ENCODE measurements at regions not wholly inside any gene's neighbourhood (a gene's known extent, or its start where the extent isn't known, plus 50 kb on each side); places are given as distances from the start of the nearest gene placed in this dataset.

DNA sequence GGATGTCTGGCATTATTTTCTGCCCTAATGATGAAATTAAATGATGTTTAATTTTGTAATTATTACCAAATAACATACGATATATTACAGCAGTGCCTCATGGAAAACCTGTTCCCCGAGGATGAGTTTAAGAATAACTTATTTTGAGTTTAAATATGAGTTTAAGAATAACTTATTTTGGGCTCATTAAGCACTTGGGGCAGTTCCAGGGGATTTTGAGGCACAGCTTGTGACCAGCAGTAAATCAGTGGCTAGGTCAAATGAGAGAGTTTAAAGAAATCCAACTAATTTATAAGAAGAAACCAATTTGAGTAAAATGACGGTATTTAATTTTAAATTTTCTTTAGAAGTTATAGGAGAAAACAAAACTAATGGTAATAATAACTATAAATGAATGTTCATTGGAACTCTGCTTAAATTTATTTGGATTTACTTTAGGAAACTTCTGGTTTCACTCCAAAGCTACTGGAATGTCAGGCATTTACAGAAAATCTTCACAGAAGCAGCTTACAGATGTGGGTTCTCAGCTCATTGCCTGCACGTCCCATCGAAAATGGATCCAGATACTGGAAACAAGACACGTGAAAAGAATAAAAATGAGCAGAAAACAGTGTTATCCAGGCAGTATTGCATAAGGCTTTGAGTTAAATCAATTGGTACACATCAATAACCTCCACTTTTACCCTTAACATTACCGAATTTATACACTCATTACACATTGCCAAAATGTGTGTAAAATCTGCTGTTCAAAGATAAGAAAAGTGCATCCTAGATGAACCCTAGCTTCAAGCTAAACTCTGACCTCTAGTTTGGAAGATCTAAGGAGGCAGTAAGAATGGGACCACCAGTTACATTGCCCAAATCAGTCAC lies 784.5 kb upstream of the IGFBP3 start:
- TF ChIP-seq, protein P1, sequence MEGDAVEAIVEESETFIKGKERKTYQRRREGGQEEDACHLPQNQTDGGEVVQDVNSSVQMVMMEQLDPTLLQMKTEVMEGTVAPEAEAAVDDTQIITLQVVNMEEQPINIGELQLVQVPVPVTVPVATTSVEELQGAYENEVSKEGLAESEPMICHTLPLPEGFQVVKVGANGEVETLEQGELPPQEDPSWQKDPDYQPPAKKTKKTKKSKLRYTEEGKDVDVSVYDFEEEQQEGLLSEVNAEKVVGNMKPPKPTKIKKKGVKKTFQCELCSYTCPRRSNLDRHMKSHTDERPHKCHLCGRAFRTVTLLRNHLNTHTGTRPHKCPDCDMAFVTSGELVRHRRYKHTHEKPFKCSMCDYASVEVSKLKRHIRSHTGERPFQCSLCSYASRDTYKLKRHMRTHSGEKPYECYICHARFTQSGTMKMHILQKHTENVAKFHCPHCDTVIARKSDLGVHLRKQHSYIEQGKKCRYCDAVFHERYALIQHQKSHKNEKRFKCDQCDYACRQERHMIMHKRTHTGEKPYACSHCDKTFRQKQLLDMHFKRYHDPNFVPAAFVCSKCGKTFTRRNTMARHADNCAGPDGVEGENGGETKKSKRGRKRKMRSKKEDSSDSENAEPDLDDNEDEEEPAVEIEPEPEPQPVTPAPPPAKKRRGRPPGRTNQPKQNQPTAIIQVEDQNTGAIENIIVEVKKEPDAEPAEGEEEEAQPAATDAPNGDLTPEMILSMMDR (IDR thresholded peaks at IDR 0.05; ENCODE audit: low read depth, low read length, missing control alignments): no peak
- Histone ChIP-seq H3K27ac (no peak overlapping the region), H3K36me3 (replicated peaks) (no peaks in the 10 kb centered on the region), H3K27me3 (replicated peaks) (no peaks in the 10 kb centered on the region), H3K4me3 (ENCODE audit: low read depth, low read length) (no peak overlapping the region)
- no peak for DNase-seq
- in situ Hi-C loops (cut with HindIII; ENCODE audit: low pct_ligation_motif_present, low sequenced_read_pairs): no loop called here

GRCh38 chr7:46696741-46697140 lies 775.7 kb upstream of the IGFBP3 start:
- DNase-seq: no peak
- Histone ChIP-seq H3K27ac (no peak overlapping the region), H3K4me3 (ENCODE audit: low read depth, low read length) (no peak overlapping the region), H3K27me3 (replicated peaks) (no peaks in the 10 kb centered on the region), H3K36me3 (replicated peaks) (no peaks in the 10 kb centered on the region)
- TF ChIP-seq, protein P1 (IDR thresholded peaks at IDR 0.05; ENCODE audit: low read depth, low read length, missing control alignments): no peak
- in situ Hi-C loops (cut with HindIII; ENCODE audit: low pct_ligation_motif_present, low sequenced_read_pairs): no loop called here

- in situ Hi-C loops (cut with HindIII; ENCODE audit: low pct_ligation_motif_present, low sequenced_read_pairs): no loop called here
- no peak for DNase-seq
- Histone ChIP-seq H3K36me3 (replicated peaks) (no peaks in the 10 kb centered on the region), H3K27me3 (replicated peaks) (no peaks in the 10 kb centered on the region), H3K4me3 (ENCODE audit: low read depth, low read length) (no peak overlapping the region), H3K27ac (no peak overlapping the region)
- TF ChIP-seq, protein P1 (IDR thresholded peaks at IDR 0.05; ENCODE audit: low read depth, low read length, missing control alignments): peak; percentile 28
Observed at GRCh38 chr7:46695051-46695708, 774.1 kb upstream of the IGFBP3 start.

DNA sequence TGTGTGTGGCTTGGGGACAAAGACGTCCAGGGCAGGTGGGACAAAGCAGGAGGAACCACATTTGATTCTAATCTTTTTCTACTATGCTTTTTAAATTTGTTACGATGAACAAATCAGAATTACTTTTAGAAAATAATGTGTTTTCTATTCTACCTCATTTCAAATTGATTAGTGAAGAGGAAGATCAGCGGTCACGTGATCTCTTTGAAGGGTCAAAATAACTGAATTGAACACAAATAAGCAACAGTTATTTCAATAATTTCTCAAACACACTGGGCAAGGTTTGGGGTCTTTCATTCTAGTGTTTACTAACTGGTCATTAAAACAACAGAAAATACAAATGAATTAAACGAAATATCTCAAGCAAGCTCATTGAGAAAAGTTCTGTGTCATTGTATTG lies 773.0 kb upstream of the IGFBP3 start:
- Histone ChIP-seq H3K36me3 (replicated peaks) (no peaks in the 10 kb centered on the region), H3K27ac (no peak overlapping the region), H3K27me3 (replicated peaks) (no peaks in the 10 kb centered on the region), H3K4me3 (ENCODE audit: low read depth, low read length) (no peak overlapping the region)
- TF ChIP-seq, protein P1 (IDR thresholded peaks at IDR 0.05; ENCODE audit: low read depth, low read length, missing control alignments): no peak
- in situ Hi-C loops (cut with HindIII; ENCODE audit: low pct_ligation_motif_present, low sequenced_read_pairs): no loop called here
- no peak for DNase-seq

DNA sequence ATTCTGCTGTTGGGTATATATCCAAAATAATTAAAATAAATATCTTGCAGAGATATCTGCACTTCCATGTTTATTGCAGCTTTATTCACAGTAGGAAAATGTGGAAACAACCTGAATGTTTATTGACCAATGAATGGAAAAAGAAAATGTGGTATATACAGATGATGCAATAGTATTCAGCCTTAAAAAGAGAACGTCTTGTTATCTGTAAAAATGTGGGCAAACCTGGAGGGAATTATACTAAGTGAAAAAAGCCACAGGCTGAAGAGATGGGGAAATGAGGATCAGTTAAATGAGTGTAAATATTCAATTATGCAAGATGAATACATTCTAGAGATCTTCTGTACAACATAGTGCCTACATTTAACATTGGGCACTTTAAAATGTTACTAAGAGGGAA lies 766.1 kb upstream of the IGFBP3 start:
- TF ChIP-seq, protein P1 (IDR thresholded peaks at IDR 0.05; ENCODE audit: low read depth, low read length, missing control alignments): no peak
- no peak overlapping the region for H3K4me3 ChIP-seq (ENCODE audit: low read depth, low read length)
- no peak overlapping the region for H3K27ac ChIP-seq
- no peak for DNase-seq
- in situ Hi-C loops (cut with HindIII; ENCODE audit: low pct_ligation_motif_present, low sequenced_read_pairs): no loop called here
- H3K36me3 ChIP-seq (replicated peaks): no peaks in the 10 kb centered on the region
- no peaks in the 10 kb centered on the region for H3K27me3 ChIP-seq (replicated peaks)

Measured in brain microvascular endothelial cell (primary cell).